HEK293 (cell line): ENCODE measurements at regions not wholly inside any gene's neighbourhood (a gene's known extent, or its start where the extent isn't known, plus 50 kb on each side); places are given as distances from the start of the nearest gene placed in this dataset.
A peak's percentile ranks its signal among the peaks of the same experiment; 100 is the strongest.

Source experiments
- CTCF ChIA-PET: fragments of 350-600 bp; formaldehyde crosslinking; extraction: SDS; loops from one replicate; lab custom pipeline; 2021; ENCODE audit warnings: antibody characterized with exemption; lab: Yijun Ruan, JAX
- POLR2A ChIA-PET: fragments of 300-600 bp; formaldehyde crosslinking; extraction: SDS; loops from one replicate; lab custom pipeline; 2020; ENCODE audit warnings: antibody characterized with exemption, inconsistent platforms; lab: Yijun Ruan, JAX
- H3K27ac ChIP-seq: fragments of 200-500 bp; sonication (Bioruptor generic); 2 replicates; pipeline ENCODE4 v1.5.1; 2014; ENCODE audit warnings: low read depth, low read length, control low read depth, inconsistent platforms; ENCODE audit errors: extremely low read depth
- H3K36me3 ChIP-seq, 2 experiments: fragments of 200-500 bp in 1 of 2; sonication (Bioruptor generic) in 1 of 2; 1 replicate in 1 of 2; 2 replicates in 1 of 2; pipeline ENCODE4 v1.5.1; 2014 to 2017; ENCODE audit warnings: inconsistent platforms in 2 of 2, low read length in 2 of 2; ENCODE audit not compliant: control insufficient read depth in 2 of 2, insufficient read depth in 1 of 2
- H3K4me1 ChIP-seq: fragments of 200-500 bp; sonication (Bioruptor generic); 2 replicates; pipeline ENCODE4 v1.5.1; 2014; ENCODE audit warnings: mild to moderate bottlenecking, low read length, inconsistent platforms; ENCODE audit not compliant: control insufficient read depth, insufficient read depth
- H3K4me3 ChIP-seq: 2 replicates; pipeline ENCODE4 v1.5.1; 2011; ENCODE audit warnings: low read depth, mild to moderate bottlenecking, control low read depth, low read length, moderate library complexity
- H3K9me3 ChIP-seq: fragments of 200-500 bp; sonication (Bioruptor generic); 2 replicates; pipeline ENCODE4 v1.5.1; 2014; ENCODE audit warnings: low read depth, low read length, inconsistent platforms; ENCODE audit not compliant: control insufficient read depth, insufficient read depth
- GLIS1 ChIP-seq: fragments of 450-650 bp; formaldehyde crosslinking; IDR thresholded peaks from 2 replicates; pipeline ENCODE4 v1.5.1; 2016; ENCODE audit warnings: missing biosample characterization, missing genetic modification characterization
- IKZF3 ChIP-seq: fragments of 450-650 bp; IDR thresholded peaks from 2 replicates; pipeline ENCODE4 v1.5.0; 2018; ENCODE audit warnings: missing biosample characterization, mild to moderate bottlenecking, missing genetic modification characterization, moderate library complexity
- KLF16 ChIP-seq: fragments of 450-650 bp; formaldehyde crosslinking; IDR thresholded peaks from 2 replicates; pipeline ENCODE4 v1.5.1; 2017; ENCODE audit warnings: missing biosample characterization, missing genetic modification characterization
- ZFHX2 ChIP-seq: fragments of 450-650 bp; formaldehyde crosslinking; conservative IDR thresholded peaks from 2 replicates; pipeline ENCODE4 v1.5.1; 2016; ENCODE audit warnings: missing biosample characterization, missing genetic modification characterization
- ZFP69B ChIP-seq: fragments of 450-650 bp; formaldehyde crosslinking; IDR thresholded peaks from 2 replicates; pipeline ENCODE4 v1.5.1; 2016; ENCODE audit warnings: missing biosample characterization, missing genetic modification characterization
- ZNF146 ChIP-seq: fragments of 450-650 bp; formaldehyde crosslinking; IDR thresholded peaks from 2 replicates; pipeline ENCODE4 v1.5.1; 2016; ENCODE audit warnings: missing biosample characterization, missing genetic modification characterization
- ZNF239 ChIP-seq: fragments of 450-650 bp; formaldehyde crosslinking; IDR thresholded peaks from 2 replicates; pipeline ENCODE4 v1.5.1; 2016; ENCODE audit warnings: missing biosample characterization, missing genetic modification characterization
- ZNF24 ChIP-seq: fragments of 450-650 bp; formaldehyde crosslinking; IDR thresholded peaks from 2 replicates; pipeline ENCODE4 v1.5.1; 2016; ENCODE audit warnings: missing biosample characterization, missing genetic modification characterization
- ZNF707 ChIP-seq: fragments of 450-650 bp; formaldehyde crosslinking; IDR thresholded peaks from 2 replicates; pipeline ENCODE4 v1.5.1; 2016; ENCODE audit warnings: missing biosample characterization, missing genetic modification characterization
- TF ChIP-seq, protein P1 (sequence below): fragments of 450-650 bp; formaldehyde crosslinking; IDR thresholded peaks from 2 replicates; pipeline ENCODE4 v1.5.1; 2017; ENCODE audit warnings: missing biosample characterization, missing genetic modification characterization
- TF ChIP-seq, protein P2 (sequence below): fragments of 450-650 bp; formaldehyde crosslinking; IDR thresholded peaks from 2 replicates; pipeline ENCODE4 v1.5.1; 2016; ENCODE audit warnings: missing biosample characterization, missing genetic modification characterization, borderline replicate concordance
- TF ChIP-seq, protein P3 (sequence below): fragments of 450-650 bp; formaldehyde crosslinking; IDR thresholded peaks from 2 replicates; pipeline ENCODE4 v1.5.1; 2016; ENCODE audit warnings: missing biosample characterization, missing genetic modification characterization

DNA sequence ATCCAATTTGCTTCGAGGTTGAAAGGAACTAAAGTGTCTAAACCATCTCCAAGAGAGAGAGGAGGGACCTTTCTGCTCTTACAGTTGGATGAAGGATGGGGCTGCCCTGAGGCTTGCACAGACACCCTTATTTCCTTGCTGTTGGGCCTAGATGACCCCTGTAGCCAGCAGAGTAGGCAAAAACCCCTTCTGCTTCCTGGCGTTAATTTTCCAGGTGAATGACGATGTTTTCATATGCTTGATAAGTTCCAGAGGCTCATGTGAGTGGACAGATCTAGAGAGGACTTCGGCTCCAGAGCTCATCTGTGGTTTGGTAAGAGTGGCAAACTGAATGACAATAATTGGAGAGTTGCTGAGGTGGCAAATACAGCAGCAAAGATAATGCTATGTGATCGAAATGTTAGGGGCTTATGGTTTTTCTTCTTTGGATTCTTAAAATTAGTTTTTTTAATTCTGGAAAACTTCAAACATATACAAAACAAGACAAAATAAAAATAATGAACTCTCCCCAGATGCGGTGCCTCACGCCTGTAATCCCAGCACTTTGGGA lies 98.6 kb upstream of the MAP4K3 start:
- POLR2A ChIA-PET = no interaction called here
- CTCF ChIA-PET = no interaction called here
- Histone ChIP-seq H3K27ac (no peak overlapping the region), H3K36me3 (no peaks in the 10 kb centered on the region), H3K4me3 (no peak overlapping the region), H3K4me1 (no peaks in the 10 kb centered on the region), H3K9me3 (no peaks in the 10 kb centered on the region)
- TF ChIP-seq ZNF707 (tag by site-specific recombination) = no peak
- TF ChIP-seq ZNF24 (tag by site-specific recombination) = no peak

DNA sequence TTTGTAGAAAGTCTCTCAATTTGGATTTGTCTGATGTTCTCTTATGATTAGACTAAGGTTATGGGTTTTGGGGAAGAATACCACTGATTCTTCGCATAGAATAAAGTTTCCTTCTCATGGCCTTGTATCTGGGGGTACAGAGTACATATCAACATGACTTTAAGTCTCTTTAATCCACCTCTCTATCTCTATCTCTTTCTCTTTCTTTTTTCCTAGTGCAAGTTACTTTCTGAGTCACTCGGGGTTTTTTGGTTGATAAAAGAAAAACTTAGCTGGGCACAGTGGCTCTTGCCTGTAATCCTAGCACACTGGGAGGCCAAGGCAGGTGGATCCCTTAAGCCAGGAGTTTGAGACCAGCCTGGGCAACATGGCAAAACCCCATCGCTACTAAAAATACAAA lies 100.1 kb upstream of the MAP4K3 start:
- Histone ChIP-seq H3K27ac (no peak overlapping the region), H3K9me3 (no peaks in the 10 kb centered on the region), H3K4me1 (no peaks in the 10 kb centered on the region), H3K4me3 (no peak overlapping the region), H3K36me3 (no peaks in the 10 kb centered on the region)
- CTCF ChIA-PET = no interaction called here
- POLR2A ChIA-PET = no interaction called here
- TF ChIP-seq, protein P1, sequence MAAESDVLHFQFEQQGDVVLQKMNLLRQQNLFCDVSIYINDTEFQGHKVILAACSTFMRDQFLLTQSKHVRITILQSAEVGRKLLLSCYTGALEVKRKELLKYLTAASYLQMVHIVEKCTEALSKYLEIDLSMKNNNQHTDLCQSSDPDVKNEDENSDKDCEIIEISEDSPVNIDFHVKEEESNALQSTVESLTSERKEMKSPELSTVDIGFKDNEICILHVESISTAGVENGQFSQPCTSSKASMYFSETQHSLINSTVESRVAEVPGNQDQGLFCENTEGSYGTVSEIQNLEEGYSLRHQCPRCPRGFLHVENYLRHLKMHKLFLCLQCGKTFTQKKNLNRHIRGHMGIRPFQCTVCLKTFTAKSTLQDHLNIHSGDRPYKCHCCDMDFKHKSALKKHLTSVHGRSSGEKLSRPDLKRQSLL (tag by site-specific recombination) = no peak
- no peak for TF ChIP-seq ZNF146
- TF ChIP-seq, protein P2, sequence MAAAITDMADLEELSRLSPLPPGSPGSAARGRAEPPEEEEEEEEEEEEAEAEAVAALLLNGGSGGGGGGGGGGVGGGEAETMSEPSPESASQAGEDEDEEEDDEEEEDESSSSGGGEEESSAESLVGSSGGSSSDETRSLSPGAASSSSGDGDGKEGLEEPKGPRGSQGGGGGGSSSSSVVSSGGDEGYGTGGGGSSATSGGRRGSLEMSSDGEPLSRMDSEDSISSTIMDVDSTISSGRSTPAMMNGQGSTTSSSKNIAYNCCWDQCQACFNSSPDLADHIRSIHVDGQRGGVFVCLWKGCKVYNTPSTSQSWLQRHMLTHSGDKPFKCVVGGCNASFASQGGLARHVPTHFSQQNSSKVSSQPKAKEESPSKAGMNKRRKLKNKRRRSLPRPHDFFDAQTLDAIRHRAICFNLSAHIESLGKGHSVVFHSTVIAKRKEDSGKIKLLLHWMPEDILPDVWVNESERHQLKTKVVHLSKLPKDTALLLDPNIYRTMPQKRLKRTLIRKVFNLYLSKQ = no peak

DNA sequence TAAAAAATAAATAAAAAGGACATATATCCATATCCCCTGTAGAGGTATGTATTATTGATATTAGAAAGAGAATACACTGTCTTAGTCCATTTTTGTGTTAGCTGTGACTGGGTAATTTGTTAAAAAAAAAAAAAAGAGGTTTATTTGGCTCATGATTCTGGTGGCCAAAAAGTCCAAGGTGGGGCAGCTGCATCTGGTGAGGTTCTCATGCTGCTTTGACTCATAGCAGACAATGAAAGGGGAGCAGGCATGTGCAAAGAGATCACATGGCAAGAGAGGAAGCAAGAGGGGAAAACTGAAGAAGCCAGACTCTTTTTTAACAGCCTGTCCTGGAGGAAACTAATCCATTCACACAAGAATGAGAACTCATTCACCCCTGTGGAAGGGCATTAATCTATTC lies 101.6 kb upstream of the MAP4K3 start:
- Histone ChIP-seq H3K27ac (no peak overlapping the region), H3K4me3 (no peak overlapping the region), H3K36me3 (no peaks in the 10 kb centered on the region), H3K4me1 (no peaks in the 10 kb centered on the region), H3K9me3 (no peaks in the 10 kb centered on the region)
- POLR2A ChIA-PET = no interaction called here
- TF ChIP-seq ZFP69B (tag by site-specific recombination) (no peak), IKZF3 (tag by site-specific recombination) (no peak), ZNF239 (tag by site-specific recombination) (no peak), KLF16 (tag by site-specific recombination) (no peak), ZFHX2 (tag by site-specific recombination) (no peak)
- CTCF ChIA-PET = interaction anchor here (1.2 kb wide), 1 partner anchor 55 kb away, joined by 3 read pairs; no protein-coding TSS in a partner anchor

DNA sequence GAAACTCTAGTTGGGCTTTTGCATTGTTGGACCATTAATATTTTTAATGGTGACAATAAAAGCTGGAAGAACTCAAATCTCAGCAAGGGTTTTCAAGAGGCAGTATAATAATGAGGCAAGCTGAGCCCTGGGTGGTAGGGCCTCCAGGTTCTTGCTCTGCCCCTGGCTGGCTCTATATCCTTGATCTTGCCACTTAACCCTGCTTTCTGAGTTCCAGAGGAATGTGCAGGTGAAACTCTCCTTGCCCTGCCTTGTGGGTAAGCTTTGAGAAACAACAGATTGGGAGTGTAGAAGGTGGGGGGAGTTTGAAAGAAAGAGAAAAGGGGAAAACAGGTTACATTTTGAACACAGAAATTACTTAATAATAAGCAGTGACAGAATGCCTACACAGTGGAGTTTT lies 103.3 kb upstream of the MAP4K3 start:
- Histone ChIP-seq H3K36me3 (no peaks in the 10 kb centered on the region), H3K4me1 (no peaks in the 10 kb centered on the region)
- POLR2A ChIA-PET = no interaction called here
- TF ChIP-seq, protein P3, sequence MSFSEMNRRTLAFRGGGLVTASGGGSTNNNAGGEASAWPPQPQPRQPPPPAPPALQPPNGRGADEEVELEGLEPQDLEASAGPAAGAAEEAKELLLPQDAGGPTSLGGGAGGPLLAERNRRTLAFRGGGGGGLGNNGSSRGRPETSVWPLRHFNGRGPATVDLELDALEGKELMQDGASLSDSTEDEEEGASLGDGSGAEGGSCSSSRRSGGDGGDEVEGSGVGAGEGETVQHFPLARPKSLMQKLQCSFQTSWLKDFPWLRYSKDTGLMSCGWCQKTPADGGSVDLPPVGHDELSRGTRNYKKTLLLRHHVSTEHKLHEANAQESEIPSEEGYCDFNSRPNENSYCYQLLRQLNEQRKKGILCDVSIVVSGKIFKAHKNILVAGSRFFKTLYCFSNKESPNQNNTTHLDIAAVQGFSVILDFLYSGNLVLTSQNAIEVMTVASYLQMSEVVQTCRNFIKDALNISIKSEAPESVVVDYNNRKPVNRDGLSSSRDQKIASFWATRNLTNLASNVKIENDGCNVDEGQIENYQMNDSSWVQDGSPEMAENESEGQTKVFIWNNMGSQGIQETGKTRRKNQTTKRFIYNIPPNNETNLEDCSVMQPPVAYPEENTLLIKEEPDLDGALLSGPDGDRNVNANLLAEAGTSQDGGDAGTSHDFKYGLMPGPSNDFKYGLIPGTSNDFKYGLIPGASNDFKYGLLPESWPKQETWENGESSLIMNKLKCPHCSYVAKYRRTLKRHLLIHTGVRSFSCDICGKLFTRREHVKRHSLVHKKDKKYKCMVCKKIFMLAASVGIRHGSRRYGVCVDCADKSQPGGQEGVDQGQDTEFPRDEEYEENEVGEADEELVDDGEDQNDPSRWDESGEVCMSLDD = no peak
- 0 out of 2 replicates have a peak, but pooled peaks have one; percentile 43 for TF ChIP-seq GLIS1
- TF ChIP-seq, all 188 proteins: peak for 1
- Histone ChIP-seq H3K4me3 (no peak overlapping the region), H3K9me3 (no peaks in the 10 kb centered on the region), H3K27ac (no peak overlapping the region)
- CTCF ChIA-PET = no interaction called here
